Loucy (cell line): ENCODE measurements at regions not wholly inside any gene's neighbourhood (a gene's known extent, or its start where the extent isn't known, plus 50 kb on each side); places are given as distances from the start of the nearest gene placed in this dataset.

ENCODE experiments used
- CTCF ChIP-seq: fragments of 200-600 bp; sonication (generic); conservative IDR thresholded peaks from 2 replicates; pipeline ENCODE4 v1.5.1; 2014; ENCODE audit warnings: mild to moderate bottlenecking, antibody characterized with exemption, low read length
- EZH2phosphoT487 ChIP-seq: fragments of 200-600 bp; IDR thresholded peaks from 2 replicates; pipeline ENCODE4 v1.6.1; 2018; ENCODE audit warnings: antibody characterized with exemption, mild to moderate bottlenecking, moderate library complexity, borderline replicate concordance

DNA sequence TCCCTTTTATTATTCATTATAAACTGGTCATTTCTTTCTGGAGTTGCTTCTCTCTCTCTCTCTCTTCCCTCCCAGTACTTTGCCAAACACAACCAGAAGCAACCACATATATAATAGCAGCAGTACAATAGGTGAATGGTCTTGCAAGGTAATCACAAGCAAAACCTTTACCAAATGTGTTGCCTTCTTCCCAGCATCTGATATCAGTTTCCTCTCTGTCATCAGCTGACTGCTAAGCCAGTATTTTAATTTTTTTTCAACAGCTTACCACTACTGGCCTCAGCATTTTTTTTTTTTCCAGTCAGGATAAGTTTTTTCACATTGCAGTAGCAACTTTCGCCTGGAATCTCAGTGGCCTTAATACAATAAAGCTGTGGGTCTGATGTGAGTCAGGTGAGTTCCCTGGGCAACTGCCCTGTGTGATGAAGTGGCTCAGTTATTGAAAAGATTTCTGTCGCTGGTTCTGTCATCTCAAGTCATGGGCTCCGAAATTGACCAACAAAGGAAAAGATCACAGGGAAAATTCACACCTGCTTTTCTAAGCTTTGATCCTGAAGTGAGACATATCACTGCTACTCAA is 282.5 kb upstream of the AMIGO2 start:
- no peak for TF ChIP-seq EZH2phosphoT487
- TF ChIP-seq CTCF: no peak
